ENCODE measurements at regions not wholly inside any gene's neighbourhood (a gene's known extent, or its start where the extent isn't known, plus 50 kb on each side); places are given as distances from the start of the nearest gene placed in this dataset.

DNA sequence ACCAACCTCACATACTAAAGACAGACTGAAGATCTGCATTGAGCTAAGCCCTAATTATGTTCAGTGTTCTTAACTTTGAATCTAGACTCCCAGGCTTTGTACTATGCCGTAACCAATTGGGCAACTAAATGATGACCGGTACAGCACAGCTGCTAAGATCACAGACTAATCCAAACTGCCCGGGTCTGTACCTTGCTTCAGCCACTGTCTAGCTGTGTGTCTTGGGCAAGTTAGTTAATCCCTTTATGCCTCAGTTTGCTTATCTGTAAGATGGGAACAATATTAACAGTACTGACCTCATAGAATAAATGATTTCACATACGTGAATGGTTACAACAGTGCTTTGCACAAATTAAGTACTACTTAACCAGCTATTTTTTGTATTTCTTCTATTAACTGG, 205.8 kb upstream of the NFE2L3 start:
- Histone ChIP-seq H3K4me3 (no peak overlapping the region), H3K9me3 (no peaks in the 10 kb centered on the region), H3K4me1 (peaks cover 0 to 9% (median 0%) of the 10 kb centered on the region in 4 donors), H3K36me3 (no peaks in the 10 kb centered on the region), H3K27ac (no peak overlapping the region), H3K27me3 (no peaks in the 10 kb centered on the region)
- ATAC-seq (no peak), DNase-seq (no peak)
- intact Hi-C loops (cut with DNase I), result no loop called here
- WGBS (ENCODE audit: insufficient coverage, low coverage, low lambda C conversion rate, missing lambda C conversion rate), result 66% methylated on average over 4 of the region's 4 CpGs
- TF ChIP-seq POLR2A (IDR thresholded peaks at IDR 0.05), result no peak
- TF ChIP-seq, protein P1, sequence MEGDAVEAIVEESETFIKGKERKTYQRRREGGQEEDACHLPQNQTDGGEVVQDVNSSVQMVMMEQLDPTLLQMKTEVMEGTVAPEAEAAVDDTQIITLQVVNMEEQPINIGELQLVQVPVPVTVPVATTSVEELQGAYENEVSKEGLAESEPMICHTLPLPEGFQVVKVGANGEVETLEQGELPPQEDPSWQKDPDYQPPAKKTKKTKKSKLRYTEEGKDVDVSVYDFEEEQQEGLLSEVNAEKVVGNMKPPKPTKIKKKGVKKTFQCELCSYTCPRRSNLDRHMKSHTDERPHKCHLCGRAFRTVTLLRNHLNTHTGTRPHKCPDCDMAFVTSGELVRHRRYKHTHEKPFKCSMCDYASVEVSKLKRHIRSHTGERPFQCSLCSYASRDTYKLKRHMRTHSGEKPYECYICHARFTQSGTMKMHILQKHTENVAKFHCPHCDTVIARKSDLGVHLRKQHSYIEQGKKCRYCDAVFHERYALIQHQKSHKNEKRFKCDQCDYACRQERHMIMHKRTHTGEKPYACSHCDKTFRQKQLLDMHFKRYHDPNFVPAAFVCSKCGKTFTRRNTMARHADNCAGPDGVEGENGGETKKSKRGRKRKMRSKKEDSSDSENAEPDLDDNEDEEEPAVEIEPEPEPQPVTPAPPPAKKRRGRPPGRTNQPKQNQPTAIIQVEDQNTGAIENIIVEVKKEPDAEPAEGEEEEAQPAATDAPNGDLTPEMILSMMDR (IDR thresholded peaks at IDR 0.05), result no peak

DNA sequence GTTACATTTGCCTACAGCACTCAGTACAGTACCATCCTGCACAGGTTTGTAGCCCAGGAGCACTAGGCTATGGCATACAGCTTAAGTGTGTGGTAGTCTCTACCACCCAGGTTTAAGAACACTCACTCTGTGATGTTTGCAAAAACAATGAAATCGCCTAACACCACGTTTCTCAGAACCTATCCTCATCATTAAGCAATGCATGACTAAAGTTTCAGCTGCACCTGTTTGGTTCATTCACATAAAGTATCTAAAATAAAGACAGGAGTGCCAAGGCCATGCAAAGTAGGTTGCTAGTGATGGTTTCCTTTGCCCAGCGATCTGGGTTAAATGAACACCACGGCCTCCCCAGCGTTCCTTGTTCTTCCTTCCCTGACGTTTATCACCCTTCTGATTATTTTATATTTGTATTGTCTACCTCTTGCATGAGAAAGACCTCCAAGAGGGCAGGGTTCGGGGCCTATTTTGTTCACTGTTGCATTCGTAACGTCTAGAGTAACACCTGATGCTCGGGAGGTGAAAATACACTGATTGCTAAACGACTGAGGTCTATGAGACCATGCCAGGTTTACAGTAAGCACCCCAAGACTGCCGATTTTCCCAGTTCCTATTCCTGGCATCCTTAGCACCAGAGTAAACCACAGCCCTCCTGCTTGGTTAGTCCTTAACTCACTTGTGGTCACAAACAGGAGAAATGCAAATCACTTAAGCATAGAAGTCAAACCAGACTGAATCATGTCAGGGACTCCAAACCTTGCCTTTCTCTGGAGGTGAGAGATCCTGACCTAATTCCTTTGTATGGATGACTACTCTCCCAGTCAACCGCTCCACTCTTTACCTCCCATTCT, 204.1 kb upstream of the NFE2L3 start:
- H3K36me3 ChIP-seq, result no peaks in the 10 kb centered on the region
- peaks cover 0 to 18% (median 0%) of the 10 kb centered on the region in 4 donors for H3K4me1 ChIP-seq
- no peak overlapping the region for H3K27ac ChIP-seq
- DNase-seq (no peak), ATAC-seq (no peak)
- no peaks in the 10 kb centered on the region for H3K9me3 ChIP-seq
- WGBS (ENCODE audit: insufficient coverage, low coverage, low lambda C conversion rate, missing lambda C conversion rate), result 43% methylated on average over 12 of the region's 13 CpGs
- H3K27me3 ChIP-seq, result no peaks in the 10 kb centered on the region
- TF ChIP-seq, protein P1 (IDR thresholded peaks at IDR 0.05), result no peak
- no peak for TF ChIP-seq POLR2A (IDR thresholded peaks at IDR 0.05)
- intact Hi-C loops (cut with DNase I), result no loop called here
- H3K4me3 ChIP-seq, result no peak overlapping the region

DNA sequence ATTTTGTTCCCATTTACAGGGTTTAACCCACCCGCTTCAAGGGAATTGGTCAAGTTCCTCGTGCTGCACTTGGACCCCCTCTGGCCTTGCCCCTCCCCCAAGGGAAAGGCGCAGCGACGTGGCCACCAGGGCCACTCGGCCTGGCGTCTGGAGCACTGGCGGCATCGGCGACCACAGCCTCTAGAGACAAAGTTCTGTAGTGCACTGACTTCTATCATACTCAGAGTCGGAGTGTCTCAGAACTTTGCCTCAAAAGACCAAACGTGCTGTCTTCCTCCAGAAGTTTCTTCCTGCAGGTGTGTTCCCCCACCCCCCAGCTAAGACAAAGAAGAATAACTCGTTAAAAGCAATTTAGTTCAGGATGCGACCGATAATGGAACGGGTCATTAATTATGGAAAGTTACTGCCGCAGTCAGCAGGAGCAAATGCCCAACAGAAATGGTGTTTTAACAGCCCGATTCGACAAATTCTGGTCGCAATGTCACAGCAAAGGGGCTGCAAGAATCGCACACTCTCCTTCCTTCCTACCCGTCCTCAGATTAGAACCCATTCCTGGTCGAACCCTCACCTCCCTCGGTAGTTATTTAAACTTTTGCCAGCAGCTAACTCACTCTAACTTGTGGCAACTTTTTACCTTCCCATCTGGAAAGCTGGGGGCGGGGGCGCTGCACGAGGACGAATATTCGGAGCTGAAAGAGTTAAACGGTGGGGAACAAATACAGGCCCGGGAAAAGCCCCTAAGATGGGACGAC, 202.1 kb upstream of the NFE2L3 start:
- peak overlapping the region; percentile 78 to 93 (median 93) for H3K27ac ChIP-seq
- DNase-seq (peak; percentile 47 to 75 (median 71)), ATAC-seq (peak; percentile 13 to 32 (median 24))
- WGBS (ENCODE audit: insufficient coverage, low coverage, low lambda C conversion rate, missing lambda C conversion rate), result 7% methylated on average over 31 of the region's 32 CpGs
- intact Hi-C loops (cut with DNase I), result no loop called here
- H3K4me1 ChIP-seq, result peaks cover 0 to 23% (median 0%) of the 10 kb centered on the region in 4 donors
- TF ChIP-seq, protein P1 (IDR thresholded peaks at IDR 0.05), result peak in 2 of 4 donors; percentile 7 to 18
- no peak for TF ChIP-seq POLR2A (IDR thresholded peaks at IDR 0.05)
- H3K27me3 ChIP-seq, result no peaks in the 10 kb centered on the region
- H3K4me3 ChIP-seq, result peak overlapping the region; percentile 77 to 91 (median 78)
- H3K9me3 ChIP-seq, result no peaks in the 10 kb centered on the region
- no peaks in the 10 kb centered on the region for H3K36me3 ChIP-seq

DNA sequence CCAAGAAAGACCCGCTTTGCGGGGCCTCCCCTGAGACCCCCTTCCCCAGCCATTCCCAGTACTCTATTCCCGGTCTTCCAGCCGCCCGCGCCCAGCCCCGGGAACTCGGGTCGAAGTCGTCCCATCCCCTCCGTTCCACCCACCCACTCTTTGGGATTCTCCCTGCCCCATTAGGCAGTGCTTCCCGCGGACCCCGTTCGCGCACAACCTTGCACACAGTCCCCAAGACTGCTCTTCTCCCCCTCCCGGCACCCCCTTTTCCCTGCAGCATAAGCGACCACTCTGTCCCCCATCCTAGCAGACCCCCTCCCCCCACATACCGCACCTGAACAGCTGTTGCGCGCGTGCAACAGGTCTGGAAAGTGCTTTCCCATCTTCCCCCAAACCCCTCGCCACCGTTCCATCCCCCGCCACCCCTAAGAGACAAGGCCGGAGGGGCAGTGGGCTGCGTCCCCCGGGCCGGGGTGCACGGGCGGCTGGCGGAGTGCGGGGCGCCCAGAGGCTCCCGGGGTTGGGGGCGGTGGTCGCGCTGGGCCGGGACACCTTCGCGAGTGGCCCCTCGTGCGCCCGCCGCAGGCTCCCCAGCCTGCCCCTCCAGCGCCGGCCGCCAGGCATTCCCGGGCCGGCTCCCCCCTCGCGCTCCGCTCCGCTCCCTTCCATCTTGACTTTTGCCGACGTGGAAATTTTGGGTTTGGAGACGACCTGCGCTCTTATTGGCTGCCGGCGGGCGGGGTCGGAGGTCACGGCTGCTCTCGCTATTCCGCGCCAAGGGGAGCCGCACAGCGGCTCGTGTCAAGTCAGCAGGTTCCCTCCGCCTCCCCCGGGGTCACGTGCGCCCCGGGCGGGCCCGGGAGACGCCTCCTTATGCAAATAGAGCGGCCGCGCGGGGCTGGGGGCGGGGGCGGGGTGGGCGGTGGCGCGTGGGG, 201.2 kb upstream of the NFE2L3 start:
- no peak for TF ChIP-seq POLR2A (IDR thresholded peaks at IDR 0.05)
- TF ChIP-seq, protein P1 (IDR thresholded peaks at IDR 0.05), result no peak
- peak; percentile 80 to 88 (median 83) for ATAC-seq
- H3K4me3 ChIP-seq, result peak overlapping the region; percentile 77 to 91 (median 78)
- peak; percentile 95 to 98 (median 98) for DNase-seq
- H3K36me3 ChIP-seq, result no peaks in the 10 kb centered on the region
- H3K9me3 ChIP-seq, result no peaks in the 10 kb centered on the region
- peak overlapping the region; percentile 78 to 93 (median 93) for H3K27ac ChIP-seq
- under 1% methylated on average over 38 of the region's 86 CpGs for WGBS (ENCODE audit: insufficient coverage, low coverage, low lambda C conversion rate, missing lambda C conversion rate)
- H3K4me1 ChIP-seq, result peaks cover 0 to 23% (median 0%) of the 10 kb centered on the region in 4 donors
- intact Hi-C loops (cut with DNase I), result no loop called here
- no peaks in the 10 kb centered on the region for H3K27me3 ChIP-seq
